Panc1 (cell line): ENCODE measurements at regions not wholly inside any gene's neighbourhood (a gene's known extent, or its start where the extent isn't known, plus 50 kb on each side); places are given as distances from the start of the nearest gene placed in this dataset.

ENCODE experiments used
- ATAC-seq: fragments of 200-7000 bp; cut with Tn5 transposase; 2 replicates; pipeline ENCODE4 v1.9.1; 2020; ENCODE audit warnings: mild to moderate bottlenecking, moderate library complexity
- BruUV-seq: library from RNA; stranded (reverse); fragments of 400-500 nt; replicated peaks from 2 replicates; lab custom pipeline; 2021; lab: Mats Ljungman, UMichigan
- CTCF ChIA-PET: fragments of 300-600 bp; sonication (Branson Sonifier 250); formaldehyde crosslinking; loops from one replicate; lab custom pipeline; 2022; ENCODE audit warnings: antibody characterized with exemption; lab: Charles Lee
- POLR2A ChIA-PET: fragments of 300-600 bp; sonication (Branson Sonifier 250); formaldehyde crosslinking; loops from one replicate; lab custom pipeline; 2022; ENCODE audit warnings: antibody characterized with exemption; lab: Charles Lee
- DNase-seq: peaks from one replicate; pipeline ENCODE4 v3.0.0-alpha.2; 2010; ENCODE audit warnings: low read depth, low spot score
- H3K27ac ChIP-seq: 2 replicates; pipeline ENCODE4 v1.5.1; 2011; ENCODE audit warnings: mild to moderate bottlenecking, low read length, inconsistent platforms
- H3K27me3 ChIP-seq: fragments of 200-500 bp; sonication (Bioruptor generic); 2 replicates; pipeline ENCODE4 v1.6.0; 2014; ENCODE audit warnings: low read length, inconsistent platforms; ENCODE audit not compliant: control insufficient read depth, insufficient read depth
- H3K36me3 ChIP-seq: fragments of 200-500 bp; sonication (Bioruptor generic); 2 replicates; pipeline ENCODE4 v1.5.1; 2014; ENCODE audit warnings: inconsistent platforms, mild to moderate bottlenecking, low read length, moderate library complexity; ENCODE audit not compliant: control insufficient read depth, insufficient read depth
- H3K4me1 ChIP-seq: 2 replicates; pipeline ENCODE4 v1.5.1; 2011; ENCODE audit warnings: inconsistent platforms, mild to moderate bottlenecking, low read length, moderate library complexity; ENCODE audit not compliant: control insufficient read depth, insufficient read depth
- H3K4me3 ChIP-seq, 2 experiments: 2 replicates each; pipeline ENCODE4 v1.5.1; 2011 to 2012; ENCODE audit warnings: low read depth in 2 of 2, low read length in 2 of 2, mild to moderate bottlenecking in 2 of 2, inconsistent platforms in 1 of 2, moderate library complexity in 1 of 2
- H3K9me3 ChIP-seq: fragments of 200-500 bp; sonication (Bioruptor generic); 2 replicates; pipeline ENCODE4 v1.5.1; 2014; ENCODE audit warnings: low read depth, mild to moderate bottlenecking, inconsistent platforms, low read length, moderate library complexity; ENCODE audit not compliant: control insufficient read depth, insufficient read depth
- POLR2AphosphoS5 ChIP-seq: IDR thresholded peaks from 2 replicates; pipeline ENCODE4 v1.6.1; 2012; ENCODE audit warnings: mild to moderate bottlenecking, low read depth, low read length, moderate library complexity
- REST ChIP-seq, 2 experiments: IDR thresholded peaks; 2 replicates each; pipeline ENCODE4 v1.6.1; 2011 to 2012; ENCODE audit warnings: low read depth in 2 of 2, control low read depth in 1 of 2, low read length in 1 of 2, mild to moderate bottlenecking in 1 of 2, moderate library complexity in 1 of 2; ENCODE audit not compliant: insufficient read depth in 1 of 2
- SIN3A ChIP-seq: IDR thresholded peaks from 2 replicates; pipeline ENCODE4 v1.6.1; 2012; ENCODE audit warnings: low read depth, mild to moderate bottlenecking, low read length, moderate library complexity, borderline replicate concordance; ENCODE audit not compliant: insufficient read depth
- TCF7L2 ChIP-seq: IDR thresholded peaks from 2 replicates; pipeline ENCODE4 v1.6.1; 2011; ENCODE audit warnings: mild to moderate bottlenecking, low read depth, low read length, inconsistent platforms
- in situ Hi-C: cut with HindIII; loops from 2 replicates; pipeline ENCODE4 v1.10.0; 2016; ENCODE audit warnings: low sequenced_read_pairs, low pct_unique_long_range_greater_than_20kb
- intact Hi-C: fragments of 100-400 bp; cut with micrococcal nuclease; formaldehyde crosslinking; loops from one replicate; pipeline ENCODE4 v1.10.0; 2022; ENCODE audit not compliant: unreplicated experiment
- TF ChIP-seq, protein P1 (sequence below): fragments of 450-650 bp; IDR thresholded peaks from 2 replicates; pipeline ENCODE4 v1.5.1; 2017; ENCODE audit warnings: mild to moderate bottlenecking

- intact Hi-C loops (no loop called here), in situ Hi-C loops (no loop called here)
- ChIA-PET POLR2A (no interaction called here), CTCF (no interaction called here)
- DNase-seq (no peak), ATAC-seq (no peak)
- no TSS peak for BruUV-seq
- no peaks in the 10 kb centered on the region for H3K27me3 ChIP-seq
- no peaks in the 10 kb centered on the region for H3K9me3 ChIP-seq
- no peaks in the 10 kb centered on the region for H3K4me1 ChIP-seq
- no peaks in the 10 kb centered on the region for H3K36me3 ChIP-seq
- no peak overlapping the region for H3K4me3 ChIP-seq
- no peak overlapping the region for H3K27ac ChIP-seq
- TF ChIP-seq, protein P1, sequence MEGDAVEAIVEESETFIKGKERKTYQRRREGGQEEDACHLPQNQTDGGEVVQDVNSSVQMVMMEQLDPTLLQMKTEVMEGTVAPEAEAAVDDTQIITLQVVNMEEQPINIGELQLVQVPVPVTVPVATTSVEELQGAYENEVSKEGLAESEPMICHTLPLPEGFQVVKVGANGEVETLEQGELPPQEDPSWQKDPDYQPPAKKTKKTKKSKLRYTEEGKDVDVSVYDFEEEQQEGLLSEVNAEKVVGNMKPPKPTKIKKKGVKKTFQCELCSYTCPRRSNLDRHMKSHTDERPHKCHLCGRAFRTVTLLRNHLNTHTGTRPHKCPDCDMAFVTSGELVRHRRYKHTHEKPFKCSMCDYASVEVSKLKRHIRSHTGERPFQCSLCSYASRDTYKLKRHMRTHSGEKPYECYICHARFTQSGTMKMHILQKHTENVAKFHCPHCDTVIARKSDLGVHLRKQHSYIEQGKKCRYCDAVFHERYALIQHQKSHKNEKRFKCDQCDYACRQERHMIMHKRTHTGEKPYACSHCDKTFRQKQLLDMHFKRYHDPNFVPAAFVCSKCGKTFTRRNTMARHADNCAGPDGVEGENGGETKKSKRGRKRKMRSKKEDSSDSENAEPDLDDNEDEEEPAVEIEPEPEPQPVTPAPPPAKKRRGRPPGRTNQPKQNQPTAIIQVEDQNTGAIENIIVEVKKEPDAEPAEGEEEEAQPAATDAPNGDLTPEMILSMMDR, result no peak
- TF ChIP-seq REST (IDR thresholded peaks at IDR 0.05; ENCODE audit: insufficient read depth in 1 of 2, low read depth in 2 of 2, low read length in 1 of 2), result no peak
- no peak for TF ChIP-seq POLR2AphosphoS5
- no peak for TF ChIP-seq SIN3A
- no peak for TF ChIP-seq TCF7L2
Observed at GRCh38 chr2:166673986-166674385, 179.9 kb upstream of the SCN7A start.

GRCh38 chr2:166671801-166672200 is 177.8 kb upstream of the SCN7A start:
- ChIA-PET POLR2A (no interaction called here), CTCF (no interaction called here)
- intact Hi-C loops, result no loop called here
- Histone ChIP-seq H3K4me3 (no peak overlapping the region), H3K9me3 (no peaks in the 10 kb centered on the region), H3K36me3 (no peaks in the 10 kb centered on the region), H3K27me3 (no peaks in the 10 kb centered on the region), H3K4me1 (no peaks in the 10 kb centered on the region), H3K27ac (no peak overlapping the region)
- DNase-seq (no peak), ATAC-seq (no peak)
- no TSS peak for BruUV-seq
- TF ChIP-seq, protein P1, result no peak
- no peak for TF ChIP-seq POLR2AphosphoS5
- no peak for TF ChIP-seq REST (IDR thresholded peaks at IDR 0.05; ENCODE audit: insufficient read depth in 1 of 2, low read depth in 2 of 2, low read length in 1 of 2)
- TF ChIP-seq TCF7L2, result no peak
- TF ChIP-seq SIN3A, result no peak
- in situ Hi-C loops, result no loop called here
